Thyroid gland (tissue), 4 donors: ENCODE measurements at regions not wholly inside any gene's neighbourhood (a gene's known extent, or its start where the extent isn't known, plus 50 kb on each side); places are given as distances from the start of the nearest gene placed in this dataset.

Source experiments
- DNase-seq, 2 donors: peaks; one replicate each; pipeline ENCODE4 v3.0.0-alpha.2; 2019
- H3K27ac ChIP-seq, 3 donors: fragments of 200-600 bp; sonication (generic); 1 replicate in 2 of 3; 2 replicates in 1 of 3; pipeline ENCODE4 v1.5.1; 2016 to 2019; ENCODE audit warnings: mild to moderate bottlenecking in 1 of 3, moderate library complexity in 1 of 3
- H3K27me3 ChIP-seq: fragments of 200-600 bp; sonication (generic); one replicate; pipeline ENCODE4 v1.5.1; 2019
- H3K36me3 ChIP-seq, 2 donors: fragments of 200-600 bp; sonication (generic); one replicate each; pipeline ENCODE4 v1.5.1; 2016 to 2019
- H3K4me1 ChIP-seq, 2 donors: fragments of 200-600 bp; sonication (generic); one replicate each; pipeline ENCODE4 v1.5.1; 2017 to 2019
- H3K4me3 ChIP-seq, 3 donors: fragments of 200-600 bp; sonication (generic); replicated peaks in 1 of 3; 1 replicate in 2 of 3; 2 replicates in 1 of 3; pipeline ENCODE4 v1.5.1; 2016; ENCODE audit warnings: mild to moderate bottlenecking in 1 of 3
- H3K9me3 ChIP-seq: fragments of 200-600 bp; sonication (generic); one replicate; pipeline ENCODE4 v1.5.1; 2017
- POLR2A ChIP-seq, 2 donors: fragments of 450-650 bp; IDR thresholded peaks; one replicate each; pipeline ENCODE4 v1.6.1; 2017; ENCODE audit warnings: antibody characterized with exemption in 2 of 2, mild to moderate bottlenecking in 2 of 2, moderate library complexity in 1 of 2
- WGBS, 2 donors: methylation state at CpG; one replicate each; pipeline ENCODE4 v1.1.5; 2017; 5-methylcytosine and 5-hydroxymethylcytosine counted together
- intact Hi-C: fragments of 100-400 bp; cut with DNase I; formaldehyde crosslinking; loops from one replicate; pipeline ENCODE4 v1.15.1; 2023
- TF ChIP-seq, protein P1 (sequence below), 6 experiments: fragments of 200-600 bp in 3 of 6; fragments of 450-650 bp in 3 of 6; sonication (generic) in 3 of 6; IDR thresholded peaks; one replicate each; pipeline ENCODE4 v1.5.1; 2016 to 2019; ENCODE audit warnings: antibody characterized with exemption in 6 of 6, mild to moderate bottlenecking in 2 of 6, inconsistent platforms in 1 of 6, moderate library complexity in 1 of 6

DNA sequence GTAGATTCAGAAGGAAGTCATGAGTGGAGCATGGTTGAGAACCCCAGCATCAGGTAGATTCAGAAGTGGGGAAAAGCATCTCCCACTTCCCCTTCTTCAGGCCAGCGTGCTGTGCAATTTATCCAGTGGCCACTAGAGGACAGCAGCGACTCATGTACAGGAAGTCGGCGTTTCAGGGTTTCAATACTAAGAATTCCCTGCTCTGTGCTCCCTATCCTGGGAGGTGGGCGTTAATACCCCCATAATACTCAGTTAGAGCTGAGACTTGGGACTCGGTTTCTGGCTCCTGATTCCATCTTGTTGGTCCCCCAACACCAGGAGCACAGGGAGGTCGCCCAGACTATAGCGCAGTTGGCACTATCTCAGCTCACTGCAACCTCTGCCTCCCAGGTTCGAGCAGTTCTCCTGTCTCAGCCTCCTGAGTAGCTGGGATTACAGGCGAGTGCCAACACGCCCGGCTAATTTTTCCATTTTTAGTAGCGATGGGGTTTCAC lies 75.3 kb upstream of the AMZ2 start:
- Histone ChIP-seq H3K27me3 (no peaks in the 10 kb centered on the region), H3K36me3 (no peaks in the 10 kb centered on the region), H3K4me3 (no peak overlapping the region), H3K4me1 (peaks cover 0 to 8% of the 10 kb centered on the region in 2 donors), H3K9me3 (no peaks in the 10 kb centered on the region), H3K27ac (no peak overlapping the region)
- intact Hi-C loops: loop anchor here (5.0 kb wide), 1 partner anchor 295 kb away; no protein-coding TSS in a partner anchor
- DNase-seq: peak; percentile 74 to 78
- WGBS, 2 donors: 28% methylated on average over 9 to 13 of the region's 13 CpGs
- TF ChIP-seq POLR2A (IDR thresholded peaks at IDR 0.05): no peak
- TF ChIP-seq, protein P1, sequence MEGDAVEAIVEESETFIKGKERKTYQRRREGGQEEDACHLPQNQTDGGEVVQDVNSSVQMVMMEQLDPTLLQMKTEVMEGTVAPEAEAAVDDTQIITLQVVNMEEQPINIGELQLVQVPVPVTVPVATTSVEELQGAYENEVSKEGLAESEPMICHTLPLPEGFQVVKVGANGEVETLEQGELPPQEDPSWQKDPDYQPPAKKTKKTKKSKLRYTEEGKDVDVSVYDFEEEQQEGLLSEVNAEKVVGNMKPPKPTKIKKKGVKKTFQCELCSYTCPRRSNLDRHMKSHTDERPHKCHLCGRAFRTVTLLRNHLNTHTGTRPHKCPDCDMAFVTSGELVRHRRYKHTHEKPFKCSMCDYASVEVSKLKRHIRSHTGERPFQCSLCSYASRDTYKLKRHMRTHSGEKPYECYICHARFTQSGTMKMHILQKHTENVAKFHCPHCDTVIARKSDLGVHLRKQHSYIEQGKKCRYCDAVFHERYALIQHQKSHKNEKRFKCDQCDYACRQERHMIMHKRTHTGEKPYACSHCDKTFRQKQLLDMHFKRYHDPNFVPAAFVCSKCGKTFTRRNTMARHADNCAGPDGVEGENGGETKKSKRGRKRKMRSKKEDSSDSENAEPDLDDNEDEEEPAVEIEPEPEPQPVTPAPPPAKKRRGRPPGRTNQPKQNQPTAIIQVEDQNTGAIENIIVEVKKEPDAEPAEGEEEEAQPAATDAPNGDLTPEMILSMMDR (IDR thresholded peaks at IDR 0.05): peak; percentile 95 to 99 (median 98)

DNA sequence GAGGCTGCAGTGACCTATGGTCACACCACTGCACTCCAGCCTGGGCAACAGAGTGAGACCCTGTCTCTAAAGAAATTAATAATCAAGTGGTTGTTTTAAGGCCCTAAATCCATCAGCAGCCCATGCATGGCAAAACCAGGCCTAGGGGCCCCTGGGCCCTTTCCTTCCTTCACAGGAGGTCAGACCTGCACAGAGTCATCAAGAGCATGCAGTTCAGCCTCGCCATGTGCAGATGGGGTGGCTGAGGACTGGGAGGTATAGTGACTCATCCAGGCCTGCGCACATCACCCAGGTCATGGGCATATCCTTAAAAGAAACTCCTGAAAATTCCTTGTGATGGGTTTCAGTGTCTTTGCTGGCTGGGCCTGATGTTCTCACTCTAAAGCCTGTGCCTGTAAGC lies 72.4 kb upstream of the AMZ2 start:
- no peak for TF ChIP-seq POLR2A (IDR thresholded peaks at IDR 0.05)
- TF ChIP-seq, protein P1 (IDR thresholded peaks at IDR 0.05): no peak
- Histone ChIP-seq H3K9me3 (no peaks in the 10 kb centered on the region), H3K27me3 (no peaks in the 10 kb centered on the region), H3K36me3 (no peaks in the 10 kb centered on the region), H3K4me3 (no peak overlapping the region), H3K4me1 (peaks cover 0 to 8% of the 10 kb centered on the region in 2 donors), H3K27ac (no peak overlapping the region)
- WGBS, 2 donors: 93 to 100% methylated on average over 2 of the region's 2 CpGs
- DNase-seq: no peak
- intact Hi-C loops: no loop called here

DNA sequence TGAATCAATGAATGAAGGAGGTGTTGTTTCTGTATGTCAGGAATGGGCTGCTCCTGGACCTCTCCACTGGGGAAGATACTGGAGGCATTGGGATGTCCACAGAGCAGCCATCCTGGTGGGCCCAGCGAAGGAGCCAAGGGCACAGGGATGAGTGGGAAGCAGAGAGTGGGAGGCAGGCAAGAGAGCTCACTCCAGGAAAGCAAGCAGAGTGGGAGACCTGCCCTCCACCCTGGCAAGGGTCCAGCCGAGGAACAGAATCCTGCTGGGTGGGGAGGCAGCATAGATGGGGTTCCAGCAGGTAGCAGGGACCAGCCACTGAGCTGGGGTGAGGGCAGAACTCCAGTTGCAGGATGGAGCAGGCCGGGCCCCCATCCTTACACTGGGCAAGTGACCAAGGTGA lies 71.9 kb upstream of the AMZ2 start:
- Histone ChIP-seq H3K36me3 (no peaks in the 10 kb centered on the region), H3K4me1 (peaks cover 0 to 8% of the 10 kb centered on the region in 2 donors), H3K27me3 (no peaks in the 10 kb centered on the region), H3K4me3 (no peak overlapping the region), H3K9me3 (no peaks in the 10 kb centered on the region), H3K27ac (no peak overlapping the region)
- intact Hi-C loops: no loop called here
- WGBS, 2 donors: 93 to 97% methylated on average over 3 of the region's 3 CpGs
- DNase-seq: no peak
- TF ChIP-seq, protein P1 (IDR thresholded peaks at IDR 0.05): no peak

DNA sequence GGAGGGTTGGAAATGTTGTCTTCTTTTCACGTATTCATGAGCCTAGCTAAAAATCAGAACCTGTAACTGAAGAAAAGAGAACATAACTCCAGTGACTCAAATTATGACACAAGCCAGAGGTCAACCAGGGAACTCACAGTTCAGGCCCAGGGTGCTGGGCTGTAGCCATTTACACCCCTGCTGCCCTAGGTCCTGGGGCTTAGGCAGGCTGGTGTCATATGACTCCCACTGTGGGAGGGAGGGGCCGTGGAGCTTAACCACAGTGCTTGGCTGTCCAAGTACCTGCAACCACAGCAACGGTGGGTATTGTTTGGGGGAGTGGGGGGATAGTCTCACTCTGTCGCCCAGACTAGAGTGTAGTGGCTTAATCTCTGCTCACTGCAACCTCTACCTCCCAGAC lies 71.1 kb upstream of the AMZ2 start:
- no peaks in the 10 kb centered on the region for H3K9me3 ChIP-seq
- intact Hi-C loops: no loop called here
- whole genome bisulfite sequencing, 2 donors: 48 to 60% methylated on average over 3 to 4 of the region's 4 CpGs
- H3K4me1 ChIP-seq: peaks cover 0 to 8% of the 10 kb centered on the region in 2 donors
- H3K27ac ChIP-seq: no peak overlapping the region
- TF ChIP-seq, protein P1 (IDR thresholded peaks at IDR 0.05): no peak
- no peak for TF ChIP-seq POLR2A (IDR thresholded peaks at IDR 0.05)
- no peaks in the 10 kb centered on the region for H3K36me3 ChIP-seq
- DNase-seq: peak; percentile 51 to 59
- H3K4me3 ChIP-seq: no peak overlapping the region
- H3K27me3 ChIP-seq: no peaks in the 10 kb centered on the region

DNA sequence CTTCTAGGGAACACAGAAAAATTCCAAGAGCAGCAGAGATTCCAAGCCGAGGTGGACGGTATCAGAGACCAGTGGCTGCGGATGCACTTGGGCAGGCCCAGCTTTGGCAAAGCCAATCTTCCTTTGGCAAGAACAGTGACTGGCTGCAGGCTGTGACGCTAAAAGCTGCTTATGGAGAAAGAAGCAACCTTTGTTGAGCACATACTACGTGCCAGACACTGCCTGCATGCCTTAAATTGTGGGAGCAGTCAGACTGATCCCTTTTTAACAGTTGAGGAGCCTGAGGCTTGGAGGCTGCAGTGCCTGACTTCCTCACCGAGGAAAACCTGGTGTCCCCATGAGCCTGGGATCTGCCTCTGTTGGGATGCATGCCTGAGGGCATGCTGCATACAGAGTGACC lies 69.0 kb upstream of the AMZ2 start:
- no peaks in the 10 kb centered on the region for H3K36me3 ChIP-seq
- DNase-seq: no peak
- no peak for TF ChIP-seq POLR2A (IDR thresholded peaks at IDR 0.05)
- TF ChIP-seq, protein P1 (IDR thresholded peaks at IDR 0.05): no peak
- no peak overlapping the region for H3K4me3 ChIP-seq
- 93 to 94% methylated on average over 6 of the region's 6 CpGs for WGBS, 2 donors
- intact Hi-C loops: no loop called here
- no peaks in the 10 kb centered on the region for H3K27me3 ChIP-seq
- no peak overlapping the region for H3K27ac ChIP-seq
- H3K9me3 ChIP-seq: no peaks in the 10 kb centered on the region
- peaks cover 0 to 5% of the 10 kb centered on the region in 2 donors for H3K4me1 ChIP-seq
